ENCODE measurements at regions not wholly inside any gene's neighbourhood (a gene's known extent, or its start where the extent isn't known, plus 50 kb on each side); places are given as distances from the start of the nearest gene placed in this dataset.

- H3K27me3 Mint-ChIP-seq (ENCODE audit: low read depth): no peaks in the 10 kb centered on the region
- no peak overlapping the region for H3K4me3 Mint-ChIP-seq
- TF ChIP-seq CTCF (IDR thresholded peaks at IDR 0.05; ENCODE audit: unreplicated experiment in 3 of 3): no peak
- no peaks in the 10 kb centered on the region for H3K9me3 Mint-ChIP-seq
- H3K4me1 Mint-ChIP-seq: peaks cover 12% of the 10 kb centered on the region
- no peak overlapping the region for H3K27ac Mint-ChIP-seq
- H3K36me3 Mint-ChIP-seq (ENCODE audit: low read depth): no peaks in the 10 kb centered on the region
These were observed 313.9 kb downstream of the BARHL2 start for GRCh38 chr1:90402893-90403849.

DNA sequence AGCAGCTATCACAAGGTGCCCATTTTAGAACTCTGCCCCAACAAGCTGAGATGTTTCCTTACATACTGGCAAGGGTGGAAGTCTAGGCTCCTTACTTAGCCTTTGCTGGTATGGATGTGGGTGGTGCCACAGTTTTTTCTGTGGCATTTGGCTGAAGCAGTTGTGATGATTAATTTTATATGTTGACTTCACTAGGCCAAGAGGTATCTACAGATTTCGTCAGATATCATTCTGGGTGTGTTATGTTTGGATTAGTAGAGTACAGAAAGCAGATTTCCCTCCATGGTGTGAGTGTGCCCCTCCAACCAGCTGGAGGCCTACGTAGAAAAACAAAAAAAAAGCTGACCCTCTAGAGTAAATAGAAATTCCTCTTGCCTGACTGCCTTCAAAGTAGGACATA is 317.0 kb downstream of the BARHL2 start:
- Mint-ChIP-seq H3K4me1 (peaks cover 12% of the 10 kb centered on the region), H3K9me3 (no peaks in the 10 kb centered on the region), H3K27ac (no peak overlapping the region), H3K27me3 (ENCODE audit: low read depth) (no peaks in the 10 kb centered on the region), H3K4me3 (no peak overlapping the region), H3K36me3 (ENCODE audit: low read depth) (no peaks in the 10 kb centered on the region)
- no peak for TF ChIP-seq CTCF (IDR thresholded peaks at IDR 0.05; ENCODE audit: unreplicated experiment in 3 of 3)

GRCh38 chr1:90396917-90397316 is 320.2 kb downstream of the BARHL2 start:
- H3K27ac Mint-ChIP-seq: no peak overlapping the region
- H3K36me3 Mint-ChIP-seq (ENCODE audit: low read depth): no peaks in the 10 kb centered on the region
- H3K9me3 Mint-ChIP-seq: no peaks in the 10 kb centered on the region
- TF ChIP-seq CTCF (IDR thresholded peaks at IDR 0.05; ENCODE audit: unreplicated experiment in 3 of 3): no peak
- no peaks in the 10 kb centered on the region for H3K27me3 Mint-ChIP-seq (ENCODE audit: low read depth)
- H3K4me1 Mint-ChIP-seq: no peaks in the 10 kb centered on the region
- no peak overlapping the region for H3K4me3 Mint-ChIP-seq

DNA sequence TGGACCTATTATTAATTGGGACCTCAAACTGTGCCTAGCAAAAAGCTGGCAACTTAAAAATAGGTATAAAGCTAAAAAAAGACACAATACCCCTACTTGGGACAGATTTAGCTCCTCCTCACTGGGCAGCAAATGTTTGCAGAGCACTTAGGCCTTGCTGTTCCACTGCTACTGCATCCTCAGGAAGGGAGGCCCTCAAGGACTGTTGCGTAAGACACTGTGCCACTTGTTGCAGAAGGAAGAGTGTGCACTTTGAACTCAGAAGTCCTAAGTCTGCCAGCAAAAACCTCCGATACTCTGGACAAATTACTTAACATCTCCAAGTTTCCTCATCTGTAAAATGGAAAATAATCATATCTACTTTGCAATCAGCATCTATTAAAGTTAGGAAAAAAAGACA is 322.9 kb downstream of the BARHL2 start:
- no peak overlapping the region for H3K4me3 Mint-ChIP-seq
- H3K27me3 Mint-ChIP-seq (ENCODE audit: low read depth): no peaks in the 10 kb centered on the region
- no peaks in the 10 kb centered on the region for H3K9me3 Mint-ChIP-seq
- no peak overlapping the region for H3K27ac Mint-ChIP-seq
- H3K36me3 Mint-ChIP-seq (ENCODE audit: low read depth): no peaks in the 10 kb centered on the region
- no peak for TF ChIP-seq CTCF (IDR thresholded peaks at IDR 0.05; ENCODE audit: unreplicated experiment in 3 of 3)
- no peaks in the 10 kb centered on the region for H3K4me1 Mint-ChIP-seq

DNA sequence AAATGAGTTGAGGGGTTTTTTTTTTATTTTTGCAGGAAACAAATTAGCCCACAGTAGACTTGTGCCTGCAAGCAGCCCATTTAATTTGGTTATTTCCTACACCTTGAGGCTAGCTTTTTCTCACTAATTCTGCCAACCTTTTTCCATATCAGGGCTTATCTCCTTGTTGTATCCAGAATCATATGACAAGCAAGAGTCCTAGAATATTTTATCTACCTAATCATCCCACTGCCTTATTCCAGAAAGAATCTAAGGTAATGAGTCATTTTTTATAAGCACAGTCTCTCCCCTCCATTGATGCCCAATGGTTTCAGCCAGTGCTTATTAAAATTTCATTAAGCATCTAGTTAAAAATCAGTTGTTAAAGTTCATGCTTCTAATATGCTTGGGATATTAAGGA is 324.1 kb downstream of the BARHL2 start:
- TF ChIP-seq CTCF (IDR thresholded peaks at IDR 0.05; ENCODE audit: unreplicated experiment in 3 of 3): no peak
- H3K36me3 Mint-ChIP-seq (ENCODE audit: low read depth): no peaks in the 10 kb centered on the region
- H3K9me3 Mint-ChIP-seq: no peaks in the 10 kb centered on the region
- H3K27ac Mint-ChIP-seq: no peak overlapping the region
- H3K4me3 Mint-ChIP-seq: no peak overlapping the region
- no peaks in the 10 kb centered on the region for H3K27me3 Mint-ChIP-seq (ENCODE audit: low read depth)
- peaks cover 1% of the 10 kb centered on the region for H3K4me1 Mint-ChIP-seq

- TF ChIP-seq CTCF (IDR thresholded peaks at IDR 0.05; ENCODE audit: unreplicated experiment in 3 of 3): no peak
- H3K36me3 Mint-ChIP-seq (ENCODE audit: low read depth): no peaks in the 10 kb centered on the region
- no peaks in the 10 kb centered on the region for H3K9me3 Mint-ChIP-seq
- H3K4me3 Mint-ChIP-seq: no peak overlapping the region
- H3K27ac Mint-ChIP-seq: no peak overlapping the region
- H3K4me1 Mint-ChIP-seq: peaks cover 11% of the 10 kb centered on the region
- H3K27me3 Mint-ChIP-seq (ENCODE audit: low read depth): no peaks in the 10 kb centered on the region
These were observed 326.0 kb downstream of the BARHL2 start for GRCh38 chr1:90391126-90391525.
